Stomach (tissue), 8 donors: ENCODE measurements at regions not wholly inside any gene's neighbourhood (a gene's known extent, or its start where the extent isn't known, plus 50 kb on each side); places are given as distances from the start of the nearest gene placed in this dataset.

Experiments
- DNase-seq, 2 donors: peaks; one replicate each; pipeline versions ENCODE4 v3.0.0 to v3.0.0-alpha.2; 2013 to 2019
- H3K27ac ChIP-seq, 5 donors: fragments of 200-600 bp in 4 of 5; sonication (generic) in 4 of 5; one replicate each; pipeline ENCODE4 v1.5.1; 2013 to 2019; ENCODE audit warnings: mild to moderate bottlenecking in 1 of 5, moderate library complexity in 1 of 5
- H3K27me3 ChIP-seq, 3 donors: fragments of 200-600 bp; sonication (generic); one replicate each; pipeline ENCODE4 v1.5.1; 2017 to 2019; ENCODE audit warnings: mixed run types in 1 of 3
- H3K36me3 ChIP-seq, 4 donors: fragments of 200-600 bp; sonication (generic); 1 replicate in 3 of 4; 2 replicates in 1 of 4; pipeline ENCODE4 v1.5.1; 2016 to 2019
- H3K4me1 ChIP-seq, 4 donors: fragments of 200-600 bp; sonication (generic); one replicate each; pipeline ENCODE4 v1.5.1; 2016 to 2019
- H3K4me3 ChIP-seq, 4 donors: fragments of 200-600 bp; sonication (generic) in 3 of 4; one replicate each; pipeline ENCODE4 v1.5.1; 2016 to 2019; ENCODE audit warnings: mild to moderate bottlenecking in 1 of 4
- H3K9me3 ChIP-seq, 4 donors: fragments of 200-600 bp; sonication (generic); one replicate each; pipeline ENCODE4 v1.5.1; 2016 to 2019
- CTCF ChIP-seq, 7 experiments: fragments of 450-650 bp in 4 of 7; fragments of 200-600 bp in 3 of 7; sonication (generic) in 3 of 7; IDR thresholded peaks; one replicate each; pipeline ENCODE4 v1.5.1; 2016 to 2019; ENCODE audit warnings: antibody characterized with exemption in 7 of 7, control low read depth in 2 of 7, mild to moderate bottlenecking in 1 of 7
- EP300 ChIP-seq: sonication (generic); formaldehyde crosslinking; IDR thresholded peaks from one replicate; pipeline ENCODE4 v1.6.1; 2017; ENCODE audit warnings: antibody characterized with exemption
- POLR2A ChIP-seq, 4 donors: fragments of 450-650 bp; IDR thresholded peaks; one replicate each; pipeline ENCODE4 v1.6.1; 2016; ENCODE audit warnings: antibody characterized with exemption in 4 of 4, control low read depth in 2 of 4, mild to moderate bottlenecking in 1 of 4, moderate library complexity in 1 of 4
- POLR2AphosphoS5 ChIP-seq, 3 donors: sonication (generic); formaldehyde crosslinking; IDR thresholded peaks; one replicate each; pipeline ENCODE4 v1.6.1; 2016; ENCODE audit warnings: antibody characterized with exemption in 3 of 3
- WGBS, 5 donors: extraction: QIAGEN DNeasy Blood & Tissue Kit in 3 of 5; methylation state at CpG; one replicate each; pipeline versions ENCODE4 v1.1.5 to v1.1.7; 2013 to 2018; 5-methylcytosine and 5-hydroxymethylcytosine counted together
- intact Hi-C: fragments of 100-400 bp; cut with DNase I; formaldehyde crosslinking; loops from one replicate; pipeline ENCODE4 v1.15.1; 2023; ENCODE audit warnings: low total_unique reads
- donor health status: healthy with polysubstance abuse.
- donor health status: Bipolar disorder and iron deficiency.
- donor health status: healthy.

GRCh38 chr13:59423708-59424340 is 739.9 kb downstream of the DIAPH3 start:
- H3K9me3 ChIP-seq = no peaks in the 10 kb centered on the region
- intact Hi-C loops = no loop called here
- H3K27ac ChIP-seq = no peak overlapping the region
- 44 to 59% (median 57%) methylated on average over 4 of the region's 4 CpGs for WGBS, 5 donors
- H3K36me3 ChIP-seq = no peaks in the 10 kb centered on the region
- peaks cover 0 to 14% (median 6%) of the 10 kb centered on the region in 4 donors for H3K4me1 ChIP-seq
- H3K4me3 ChIP-seq = no peak overlapping the region
- TF ChIP-seq POLR2AphosphoS5 (IDR thresholded peaks at IDR 0.05) (no peak), POLR2A (IDR thresholded peaks at IDR 0.05) (no peak), CTCF (IDR thresholded peaks at IDR 0.05) (no peak), EP300 (no peak)
- no peak for DNase-seq
- no peaks in the 10 kb centered on the region for H3K27me3 ChIP-seq

- intact Hi-C loops = no loop called here
- WGBS, 5 donors = 66 to 88% (median 81%) methylated on average over 2 of the region's 2 CpGs
- no peaks in the 10 kb centered on the region for H3K36me3 ChIP-seq
- H3K9me3 ChIP-seq = peaks cover 0 to 4% (median 0%) of the 10 kb centered on the region in 4 donors
- no peaks in the 10 kb centered on the region for H3K27me3 ChIP-seq
- H3K4me3 ChIP-seq = no peak overlapping the region
- H3K4me1 ChIP-seq = peaks cover 0 to 14% (median 6%) of the 10 kb centered on the region in 4 donors
- no peak for DNase-seq
- TF ChIP-seq CTCF (IDR thresholded peaks at IDR 0.05) = no peak
- TF ChIP-seq EP300 = no peak
- no peak for TF ChIP-seq POLR2AphosphoS5 (IDR thresholded peaks at IDR 0.05)
- no peak for TF ChIP-seq POLR2A (IDR thresholded peaks at IDR 0.05)
- H3K27ac ChIP-seq = no peak overlapping the region
Measured at GRCh38 chr13:59424661-59425060, 739.1 kb downstream of the DIAPH3 start.

- peaks cover 0 to 14% (median 6%) of the 10 kb centered on the region in 4 donors for H3K4me1 ChIP-seq
- H3K4me3 ChIP-seq = no peak overlapping the region
- TF ChIP-seq POLR2A (IDR thresholded peaks at IDR 0.05) (no peak), EP300 (no peak), POLR2AphosphoS5 (IDR thresholded peaks at IDR 0.05) (no peak), CTCF (IDR thresholded peaks at IDR 0.05) (no peak)
- peaks cover 0 to 11% (median 0%) of the 10 kb centered on the region in 4 donors for H3K9me3 ChIP-seq
- H3K27me3 ChIP-seq = no peaks in the 10 kb centered on the region
- H3K36me3 ChIP-seq = no peaks in the 10 kb centered on the region
- DNase-seq = no peak
- intact Hi-C loops = no loop called here
- WGBS, 5 donors = 68 to 83% (median 76%) methylated on average over 4 of the region's 4 CpGs
- no peak overlapping the region for H3K27ac ChIP-seq
Measured at GRCh38 chr13:59425211-59425741, 738.5 kb downstream of the DIAPH3 start.

- H3K4me3 ChIP-seq = no peak overlapping the region
- no peak for TF ChIP-seq EP300
- no peak for TF ChIP-seq POLR2A (IDR thresholded peaks at IDR 0.05)
- no peak for TF ChIP-seq POLR2AphosphoS5 (IDR thresholded peaks at IDR 0.05)
- TF ChIP-seq CTCF (IDR thresholded peaks at IDR 0.05) = no peak
- H3K27me3 ChIP-seq = no peaks in the 10 kb centered on the region
- no peaks in the 10 kb centered on the region for H3K36me3 ChIP-seq
- intact Hi-C loops = no loop called here
- no peaks in the 10 kb centered on the region for H3K4me1 ChIP-seq
- 67 to 100% (median 93%) methylated on average over 1 of the region's 1 CpG for WGBS, 5 donors
- DNase-seq = no peak
- H3K9me3 ChIP-seq = peaks cover 0 to 32% (median 21%) of the 10 kb centered on the region in 4 donors
- no peak overlapping the region for H3K27ac ChIP-seq
Measured at GRCh38 chr13:59435024-59435423, 728.7 kb downstream of the DIAPH3 start.
